ENCODE measurements at regions not wholly inside any gene's neighbourhood (a gene's known extent, or its start where the extent isn't known, plus 50 kb on each side); places are given as distances from the start of the nearest gene placed in this dataset.

DNA sequence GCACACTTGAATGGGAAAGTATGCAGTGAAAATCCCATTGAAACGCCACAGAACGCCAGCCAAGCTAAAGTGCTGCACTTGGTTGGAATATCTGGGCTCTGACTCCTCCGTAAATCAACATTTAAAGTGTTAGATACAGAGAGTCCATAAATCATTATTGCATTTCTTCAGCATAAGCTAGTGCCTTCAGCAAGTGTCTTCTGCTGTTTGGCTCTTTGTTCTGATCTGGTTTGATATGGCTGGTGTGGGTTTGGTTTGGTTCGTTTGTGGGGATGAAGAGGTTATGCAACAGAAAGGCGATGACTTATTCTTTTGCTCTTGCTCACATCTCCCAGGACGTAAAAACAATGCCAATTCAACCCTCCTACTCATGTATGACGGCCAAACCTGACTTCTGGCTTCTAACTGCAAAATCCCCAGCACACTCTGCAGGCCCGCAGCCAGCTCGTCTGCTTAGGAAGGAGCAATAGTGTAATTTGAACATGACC, 121.8 kb upstream of the ERG start:
- TF ChIP-seq, protein P1, sequence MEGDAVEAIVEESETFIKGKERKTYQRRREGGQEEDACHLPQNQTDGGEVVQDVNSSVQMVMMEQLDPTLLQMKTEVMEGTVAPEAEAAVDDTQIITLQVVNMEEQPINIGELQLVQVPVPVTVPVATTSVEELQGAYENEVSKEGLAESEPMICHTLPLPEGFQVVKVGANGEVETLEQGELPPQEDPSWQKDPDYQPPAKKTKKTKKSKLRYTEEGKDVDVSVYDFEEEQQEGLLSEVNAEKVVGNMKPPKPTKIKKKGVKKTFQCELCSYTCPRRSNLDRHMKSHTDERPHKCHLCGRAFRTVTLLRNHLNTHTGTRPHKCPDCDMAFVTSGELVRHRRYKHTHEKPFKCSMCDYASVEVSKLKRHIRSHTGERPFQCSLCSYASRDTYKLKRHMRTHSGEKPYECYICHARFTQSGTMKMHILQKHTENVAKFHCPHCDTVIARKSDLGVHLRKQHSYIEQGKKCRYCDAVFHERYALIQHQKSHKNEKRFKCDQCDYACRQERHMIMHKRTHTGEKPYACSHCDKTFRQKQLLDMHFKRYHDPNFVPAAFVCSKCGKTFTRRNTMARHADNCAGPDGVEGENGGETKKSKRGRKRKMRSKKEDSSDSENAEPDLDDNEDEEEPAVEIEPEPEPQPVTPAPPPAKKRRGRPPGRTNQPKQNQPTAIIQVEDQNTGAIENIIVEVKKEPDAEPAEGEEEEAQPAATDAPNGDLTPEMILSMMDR (IDR thresholded peaks at IDR 0.05; ENCODE audit: insufficient read depth, low read length) = no peak
- TF ChIP-seq POLR2AphosphoS5 (IDR thresholded peaks at IDR 0.05; ENCODE audit: low read depth) = no peak
- no peak for TF ChIP-seq GABPA (IDR thresholded peaks at IDR 0.05; ENCODE audit: low read depth)
- TF ChIP-seq, protein P2, sequence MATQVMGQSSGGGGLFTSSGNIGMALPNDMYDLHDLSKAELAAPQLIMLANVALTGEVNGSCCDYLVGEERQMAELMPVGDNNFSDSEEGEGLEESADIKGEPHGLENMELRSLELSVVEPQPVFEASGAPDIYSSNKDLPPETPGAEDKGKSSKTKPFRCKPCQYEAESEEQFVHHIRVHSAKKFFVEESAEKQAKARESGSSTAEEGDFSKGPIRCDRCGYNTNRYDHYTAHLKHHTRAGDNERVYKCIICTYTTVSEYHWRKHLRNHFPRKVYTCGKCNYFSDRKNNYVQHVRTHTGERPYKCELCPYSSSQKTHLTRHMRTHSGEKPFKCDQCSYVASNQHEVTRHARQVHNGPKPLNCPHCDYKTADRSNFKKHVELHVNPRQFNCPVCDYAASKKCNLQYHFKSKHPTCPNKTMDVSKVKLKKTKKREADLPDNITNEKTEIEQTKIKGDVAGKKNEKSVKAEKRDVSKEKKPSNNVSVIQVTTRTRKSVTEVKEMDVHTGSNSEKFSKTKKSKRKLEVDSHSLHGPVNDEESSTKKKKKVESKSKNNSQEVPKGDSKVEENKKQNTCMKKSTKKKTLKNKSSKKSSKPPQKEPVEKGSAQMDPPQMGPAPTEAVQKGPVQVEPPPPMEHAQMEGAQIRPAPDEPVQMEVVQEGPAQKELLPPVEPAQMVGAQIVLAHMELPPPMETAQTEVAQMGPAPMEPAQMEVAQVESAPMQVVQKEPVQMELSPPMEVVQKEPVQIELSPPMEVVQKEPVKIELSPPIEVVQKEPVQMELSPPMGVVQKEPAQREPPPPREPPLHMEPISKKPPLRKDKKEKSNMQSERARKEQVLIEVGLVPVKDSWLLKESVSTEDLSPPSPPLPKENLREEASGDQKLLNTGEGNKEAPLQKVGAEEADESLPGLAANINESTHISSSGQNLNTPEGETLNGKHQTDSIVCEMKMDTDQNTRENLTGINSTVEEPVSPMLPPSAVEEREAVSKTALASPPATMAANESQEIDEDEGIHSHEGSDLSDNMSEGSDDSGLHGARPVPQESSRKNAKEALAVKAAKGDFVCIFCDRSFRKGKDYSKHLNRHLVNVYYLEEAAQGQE (IDR thresholded peaks at IDR 0.05; ENCODE audit: insufficient replicate concordance, low read depth) = no peak
